ENCODE measurements at regions not wholly inside any gene's neighbourhood (a gene's known extent, or its start where the extent isn't known, plus 50 kb on each side); places are given as distances from the start of the nearest gene placed in this dataset.

GRCh38 chr10:83617692-83618545, 521.4 kb upstream of the GHITM start:
- TF ChIP-seq, protein P1, sequence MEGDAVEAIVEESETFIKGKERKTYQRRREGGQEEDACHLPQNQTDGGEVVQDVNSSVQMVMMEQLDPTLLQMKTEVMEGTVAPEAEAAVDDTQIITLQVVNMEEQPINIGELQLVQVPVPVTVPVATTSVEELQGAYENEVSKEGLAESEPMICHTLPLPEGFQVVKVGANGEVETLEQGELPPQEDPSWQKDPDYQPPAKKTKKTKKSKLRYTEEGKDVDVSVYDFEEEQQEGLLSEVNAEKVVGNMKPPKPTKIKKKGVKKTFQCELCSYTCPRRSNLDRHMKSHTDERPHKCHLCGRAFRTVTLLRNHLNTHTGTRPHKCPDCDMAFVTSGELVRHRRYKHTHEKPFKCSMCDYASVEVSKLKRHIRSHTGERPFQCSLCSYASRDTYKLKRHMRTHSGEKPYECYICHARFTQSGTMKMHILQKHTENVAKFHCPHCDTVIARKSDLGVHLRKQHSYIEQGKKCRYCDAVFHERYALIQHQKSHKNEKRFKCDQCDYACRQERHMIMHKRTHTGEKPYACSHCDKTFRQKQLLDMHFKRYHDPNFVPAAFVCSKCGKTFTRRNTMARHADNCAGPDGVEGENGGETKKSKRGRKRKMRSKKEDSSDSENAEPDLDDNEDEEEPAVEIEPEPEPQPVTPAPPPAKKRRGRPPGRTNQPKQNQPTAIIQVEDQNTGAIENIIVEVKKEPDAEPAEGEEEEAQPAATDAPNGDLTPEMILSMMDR (IDR thresholded peaks at IDR 0.05) = no peak
- TF ChIP-seq POLR2A (IDR thresholded peaks at IDR 0.05) = no peak

All from uterus (tissue), 2 donors.